Hepatocyte (in vitro differentiated cells): ENCODE measurements at regions not wholly inside any gene's neighbourhood (a gene's known extent, or its start where the extent isn't known, plus 50 kb on each side); places are given as distances from the start of the nearest gene placed in this dataset.
"Not testable (repeated sequence)": the region's sequence is repeated elsewhere in the genome, so short reads cannot be mapped to it uniquely, and the experiment has no call there.

ENCODE experiments used
- DNase-seq: peaks from one replicate; pipeline ENCODE4 v3.0.0-alpha.2; 2016; ENCODE audit warnings: low spot score
- H2AFZ ChIP-seq: fragments of 200-600 bp; sonication (generic); 2 replicates; pipeline ENCODE4 v1.6.0; 2016; ENCODE audit warnings: antibody characterized with exemption, mild to moderate bottlenecking
- H3K27ac ChIP-seq: fragments of 200-600 bp; sonication (generic); 2 replicates; pipeline ENCODE4 v1.5.1; 2016; ENCODE audit warnings: mild to moderate bottlenecking
- H3K27me3 ChIP-seq: fragments of 200-600 bp; sonication (generic); 2 replicates; pipeline ENCODE4 v1.6.1; 2016
- H3K36me3 ChIP-seq: fragments of 200-600 bp; sonication (generic); replicated peaks from 2 replicates; pipeline ENCODE4 v1.5.1; 2016; ENCODE audit warnings: low read depth; ENCODE audit not compliant: insufficient read depth
- H3K4me1 ChIP-seq: fragments of 200-600 bp; sonication (generic); 2 replicates; pipeline ENCODE4 v1.5.1; 2016; ENCODE audit warnings: mild to moderate bottlenecking, moderate library complexity; ENCODE audit not compliant: insufficient read depth
- H3K4me2 ChIP-seq: fragments of 200-600 bp; sonication (generic); 2 replicates; pipeline ENCODE4 v1.6.0; 2016
- H3K4me3 ChIP-seq: fragments of 200-600 bp; sonication (generic); 2 replicates; pipeline ENCODE4 v1.5.1; 2016; ENCODE audit warnings: mild to moderate bottlenecking
- H3K79me2 ChIP-seq: fragments of 200-600 bp; sonication (generic); 2 replicates; pipeline ENCODE4 v1.6.0; 2017; ENCODE audit warnings: mild to moderate bottlenecking
- H3K9me2 ChIP-seq: fragments of 200-600 bp; sonication (generic); replicated peaks from 2 replicates; pipeline ENCODE4 v1.6.0; 2017; ENCODE audit warnings: mild to moderate bottlenecking; ENCODE audit not compliant: insufficient read depth
- H3K9me3 ChIP-seq: fragments of 200-600 bp; sonication (generic); 2 replicates; pipeline ENCODE4 v1.5.1; 2016; ENCODE audit warnings: low read depth, mild to moderate bottlenecking
- H4K20me1 ChIP-seq: fragments of 200-600 bp; sonication (generic); 2 replicates; pipeline ENCODE4 v1.6.0; 2016; ENCODE audit warnings: mild to moderate bottlenecking; ENCODE audit not compliant: insufficient read depth, poor library complexity, severe bottlenecking
- EZH2 ChIP-seq: fragments of 200-600 bp; sonication (generic); IDR thresholded peaks from 2 replicates; pipeline ENCODE4 v1.6.1; 2016; ENCODE audit warnings: antibody characterized with exemption, mild to moderate bottlenecking, borderline replicate concordance
- EZH2phosphoT487 ChIP-seq: fragments of 200-600 bp; sonication (generic); IDR thresholded peaks from one replicate; pipeline ENCODE4 v1.6.1; 2018; ENCODE audit warnings: antibody characterized with exemption, mild to moderate bottlenecking, low read depth, moderate library complexity; ENCODE audit not compliant: unreplicated experiment, severe bottlenecking
- WGBS: methylation state at CpG from one replicate; pipeline ENCODE4 v1.1.6; 2016; ENCODE audit warnings: low lambda C conversion rate; ENCODE audit errors: missing lambda C conversion rate; 5-methylcytosine and 5-hydroxymethylcytosine counted together
- TF ChIP-seq, protein P1 (sequence below): fragments of 200-600 bp; sonication (generic); IDR thresholded peaks from 2 replicates; pipeline ENCODE4 v1.5.1; 2016; ENCODE audit warnings: antibody characterized with exemption, mild to moderate bottlenecking; ENCODE audit not compliant: poor library complexity

DNA sequence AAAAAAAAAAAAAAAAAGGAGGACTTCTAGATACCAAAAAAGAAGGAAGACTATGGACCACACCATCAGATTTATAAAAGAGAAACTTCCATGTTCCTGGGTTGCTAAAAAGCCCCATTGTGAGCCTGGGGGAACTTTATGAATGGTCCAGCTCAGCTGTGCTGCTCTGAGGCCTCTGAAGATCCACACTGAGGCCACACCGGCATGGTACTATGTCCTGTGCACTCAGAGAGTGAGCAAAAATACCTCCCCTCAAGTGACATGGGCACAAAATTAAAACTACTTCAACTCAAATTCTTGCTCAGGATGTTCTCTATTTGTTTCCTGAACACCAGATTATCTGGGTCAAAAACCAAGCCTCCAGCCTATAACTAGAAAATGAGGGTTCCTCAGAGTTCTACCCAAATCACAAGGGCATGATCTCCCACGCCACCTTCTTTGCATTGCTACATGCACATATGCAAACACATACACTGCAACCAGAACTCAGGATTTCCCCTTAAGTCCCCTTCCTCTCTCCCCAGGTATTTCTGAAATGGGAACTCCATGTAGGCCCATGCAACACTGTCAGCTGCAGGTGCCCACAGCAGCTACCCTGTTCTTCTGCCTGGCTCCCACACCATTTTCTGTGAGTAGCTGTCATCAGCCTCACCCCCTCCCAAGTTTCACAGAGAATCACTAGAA, 94.4 kb downstream of the SH3GLB1 start:
- H3K9me2 ChIP-seq: no peaks in the 10 kb centered on the region
- H3K4me1 ChIP-seq: peaks cover 19% of the 10 kb centered on the region
- no peak overlapping the region for H3K27ac ChIP-seq
- H3K4me3 ChIP-seq: no peak overlapping the region
- no peaks in the 10 kb centered on the region for H3K36me3 ChIP-seq
- H2AFZ ChIP-seq: no peak overlapping the region
- H3K79me2 ChIP-seq: no peaks in the 10 kb centered on the region
- no peaks in the 10 kb centered on the region for H3K27me3 ChIP-seq
- DNase-seq: no peak
- no peaks in the 10 kb centered on the region for H3K9me3 ChIP-seq
- no peak overlapping the region for H3K4me2 ChIP-seq
- TF ChIP-seq EZH2phosphoT487 (no peak), EZH2 (no peak)
- TF ChIP-seq, protein P1, sequence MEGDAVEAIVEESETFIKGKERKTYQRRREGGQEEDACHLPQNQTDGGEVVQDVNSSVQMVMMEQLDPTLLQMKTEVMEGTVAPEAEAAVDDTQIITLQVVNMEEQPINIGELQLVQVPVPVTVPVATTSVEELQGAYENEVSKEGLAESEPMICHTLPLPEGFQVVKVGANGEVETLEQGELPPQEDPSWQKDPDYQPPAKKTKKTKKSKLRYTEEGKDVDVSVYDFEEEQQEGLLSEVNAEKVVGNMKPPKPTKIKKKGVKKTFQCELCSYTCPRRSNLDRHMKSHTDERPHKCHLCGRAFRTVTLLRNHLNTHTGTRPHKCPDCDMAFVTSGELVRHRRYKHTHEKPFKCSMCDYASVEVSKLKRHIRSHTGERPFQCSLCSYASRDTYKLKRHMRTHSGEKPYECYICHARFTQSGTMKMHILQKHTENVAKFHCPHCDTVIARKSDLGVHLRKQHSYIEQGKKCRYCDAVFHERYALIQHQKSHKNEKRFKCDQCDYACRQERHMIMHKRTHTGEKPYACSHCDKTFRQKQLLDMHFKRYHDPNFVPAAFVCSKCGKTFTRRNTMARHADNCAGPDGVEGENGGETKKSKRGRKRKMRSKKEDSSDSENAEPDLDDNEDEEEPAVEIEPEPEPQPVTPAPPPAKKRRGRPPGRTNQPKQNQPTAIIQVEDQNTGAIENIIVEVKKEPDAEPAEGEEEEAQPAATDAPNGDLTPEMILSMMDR: no peak
- no peaks in the 10 kb centered on the region for H4K20me1 ChIP-seq
- 100% methylated on average over 2 of the region's 2 CpGs for WGBS

DNA sequence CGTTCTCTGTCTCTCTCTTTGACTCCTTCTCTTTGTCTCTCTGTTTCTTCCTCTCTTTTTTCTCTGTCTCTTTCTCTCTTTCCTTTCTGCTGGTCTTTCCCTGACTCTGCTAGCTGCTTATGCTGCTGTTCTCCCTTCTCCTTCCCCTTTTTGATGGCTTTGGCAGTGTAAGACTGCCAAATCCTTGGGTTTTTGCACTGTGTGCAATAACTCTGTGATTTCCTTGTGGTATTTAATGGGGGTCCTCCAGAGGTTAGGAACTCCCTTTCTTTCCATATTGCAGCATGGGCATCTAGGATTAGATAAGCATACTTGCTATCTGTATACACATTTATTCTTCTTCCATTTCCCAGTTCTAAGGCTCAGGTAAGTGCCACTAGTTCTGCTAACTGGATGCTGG, 99.3 kb downstream of the SH3GLB1 start:
- not testable (repeated sequence) for H2AFZ ChIP-seq, H3K4me2 ChIP-seq, H3K27me3 ChIP-seq, H3K36me3 ChIP-seq, H3K4me1 ChIP-seq, H3K79me2 ChIP-seq, H3K9me3 ChIP-seq, H3K27ac ChIP-seq, H3K4me3 ChIP-seq, H4K20me1 ChIP-seq, DNase-seq, H3K9me2 ChIP-seq
- WGBS: 90% methylated on average over 1 of the region's 1 CpG

GRCh38 chr1:86805898-86806519, 101.6 kb downstream of the SH3GLB1 start:
- whole genome bisulfite sequencing: 79% methylated on average over 9 of the region's 9 CpGs
- not testable (repeated sequence) for H3K27me3 ChIP-seq, H4K20me1 ChIP-seq, H3K9me2 ChIP-seq, H3K4me3 ChIP-seq, H3K9me3 ChIP-seq, H3K4me1 ChIP-seq, H3K36me3 ChIP-seq, H2AFZ ChIP-seq, H3K4me2 ChIP-seq, DNase-seq, H3K79me2 ChIP-seq
- peak overlapping the region; percentile 72 for H3K27ac ChIP-seq

DNA sequence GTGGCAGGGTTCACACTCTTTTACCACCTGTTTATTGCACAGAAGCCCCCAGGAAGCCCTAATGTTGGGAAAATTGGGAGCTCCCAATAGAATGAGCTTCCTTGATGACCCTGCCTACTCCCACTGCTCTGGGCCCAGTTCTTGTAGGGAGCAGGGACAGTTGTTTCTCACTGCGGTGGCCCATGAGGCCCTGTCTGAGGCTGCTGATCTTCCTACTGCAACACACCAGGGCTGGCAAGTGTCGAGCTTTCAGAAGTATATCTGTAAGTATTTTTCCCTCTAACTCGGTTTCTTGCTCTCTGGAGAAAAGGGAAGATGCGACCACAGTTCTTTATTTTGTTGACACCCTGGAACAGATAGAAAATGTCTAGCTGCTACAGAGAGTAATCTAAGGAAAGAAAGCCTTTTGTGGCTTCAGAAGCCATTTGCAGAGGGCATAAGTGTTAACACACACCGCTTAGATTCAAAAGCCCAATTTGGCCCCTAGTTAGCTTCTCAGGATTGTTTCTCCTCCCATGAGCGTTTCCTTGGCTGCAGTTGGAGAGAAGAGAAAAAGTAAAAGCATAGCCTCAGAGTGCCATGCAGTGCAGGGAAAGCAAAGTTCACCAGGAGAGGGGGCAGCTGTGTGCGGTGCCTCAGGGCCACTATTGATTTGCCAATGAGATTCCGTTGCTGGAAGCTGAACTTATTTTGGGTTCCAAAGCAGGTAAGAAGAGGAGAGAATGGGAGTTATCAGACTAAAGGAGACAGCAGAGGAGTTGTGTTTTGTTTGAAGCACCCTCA, 102.6 kb downstream of the SELENOF start:
- H4K20me1 ChIP-seq: no peaks in the 10 kb centered on the region
- DNase-seq: no peak
- H3K4me2 ChIP-seq: no peak overlapping the region
- H2AFZ ChIP-seq: no peak overlapping the region
- H3K27me3 ChIP-seq: no peaks in the 10 kb centered on the region
- no peaks in the 10 kb centered on the region for H3K9me2 ChIP-seq
- no peaks in the 10 kb centered on the region for H3K79me2 ChIP-seq
- H3K4me3 ChIP-seq: no peak overlapping the region
- no peaks in the 10 kb centered on the region for H3K4me1 ChIP-seq
- WGBS: 71% methylated on average over 8 of the region's 8 CpGs
- no peaks in the 10 kb centered on the region for H3K36me3 ChIP-seq
- TF ChIP-seq, protein P1: no peak
- TF ChIP-seq EZH2: no peak
- no peak for TF ChIP-seq EZH2phosphoT487
- no peaks in the 10 kb centered on the region for H3K9me3 ChIP-seq
- no peak overlapping the region for H3K27ac ChIP-seq
